ENCODE measurements at regions not wholly inside any gene's neighbourhood (a gene's known extent, or its start where the extent isn't known, plus 50 kb on each side); places are given as distances from the start of the nearest gene placed in this dataset.

- DNase-seq (ENCODE audit: low spot score), result no peak
Measured at GRCh38 chr11:109862835-109863234, 230.4 kb upstream of the ZC3H12C start.

- no peak for DNase-seq (ENCODE audit: low spot score)
Measured at GRCh38 chr11:109864151-109864661, 229.0 kb upstream of the ZC3H12C start.

GRCh38 chr11:109864834-109865547 is 228.2 kb upstream of the ZC3H12C start:
- DNase-seq (ENCODE audit: low spot score), result no peak

- DNase-seq (ENCODE audit: low spot score), result no peak
Measured at GRCh38 chr11:109865548-109866186, 227.5 kb upstream of the ZC3H12C start.

GRCh38 chr11:109867784-109868183 is 225.4 kb upstream of the ZC3H12C start:
- no peak for DNase-seq (ENCODE audit: low spot score)

- no peak for DNase-seq (ENCODE audit: low spot score)
Measured at GRCh38 chr11:109869536-109869935, 223.7 kb upstream of the ZC3H12C start.

- no peak for DNase-seq (ENCODE audit: low spot score)
Measured at GRCh38 chr11:109870297-109870696, 222.9 kb upstream of the ZC3H12C start.

- no peak for DNase-seq (ENCODE audit: low spot score)
Measured at GRCh38 chr11:109877043-109877442, 216.1 kb upstream of the ZC3H12C start.

GRCh38 chr11:109884501-109884900 is 208.7 kb upstream of the ZC3H12C start:
- no peak for DNase-seq (ENCODE audit: low spot score)

GRCh38 chr11:109885006-109885405 is 208.2 kb upstream of the ZC3H12C start:
- DNase-seq (ENCODE audit: low spot score), result no peak

- DNase-seq (ENCODE audit: low spot score), result peak; percentile 13
Measured at GRCh38 chr11:109892321-109892794, 200.8 kb upstream of the ZC3H12C start.

GRCh38 chr11:109894242-109894641 is 198.9 kb upstream of the ZC3H12C start:
- no peak for DNase-seq (ENCODE audit: low spot score)

- DNase-seq (ENCODE audit: low spot score), result no peak
Measured at GRCh38 chr11:109898592-109898991, 194.6 kb upstream of the ZC3H12C start.

- no peak for DNase-seq (ENCODE audit: low spot score)
Measured at GRCh38 chr11:109902764-109903433, 190.3 kb upstream of the ZC3H12C start.

- DNase-seq (ENCODE audit: low spot score), result no peak
Measured at GRCh38 chr11:109911488-109911887, 181.7 kb upstream of the ZC3H12C start.

- DNase-seq (ENCODE audit: low spot score), result no peak
Measured at GRCh38 chr11:109914038-109914437, 179.2 kb upstream of the ZC3H12C start.

- no peak for DNase-seq (ENCODE audit: low spot score)
Measured at GRCh38 chr11:109914809-109915653, 178.2 kb upstream of the ZC3H12C start.

GRCh38 chr11:109926941-109927340 is 166.3 kb upstream of the ZC3H12C start:
- no peak for DNase-seq (ENCODE audit: low spot score)

- DNase-seq (ENCODE audit: low spot score), result no peak
Measured at GRCh38 chr11:109929308-109929707, 163.9 kb upstream of the ZC3H12C start.

GRCh38 chr11:109933126-109933525 is 160.1 kb upstream of the ZC3H12C start:
- DNase-seq (ENCODE audit: low spot score), result no peak

- DNase-seq (ENCODE audit: low spot score), result no peak
Measured at GRCh38 chr11:109934151-109934550, 159.0 kb upstream of the ZC3H12C start.

- DNase-seq (ENCODE audit: low spot score), result no peak
Measured at GRCh38 chr11:109936661-109937180, 156.5 kb upstream of the ZC3H12C start.

All from hematopoietic multipotent progenitor cell treated with erythropoietin and hydrocortisone succinate and interleukin-3 and kit ligand, for 15 days (in vitro differentiated cells).